Endodermal cell (in vitro differentiated cells): ENCODE measurements at regions not wholly inside any gene's neighbourhood (a gene's known extent, or its start where the extent isn't known, plus 50 kb on each side); places are given as distances from the start of the nearest gene placed in this dataset.

Source experiments
- DNase-seq: peaks from one replicate; pipeline ENCODE4 v3.0.0-alpha.2; 2017
- H3K27ac ChIP-seq: 2 replicates; pipeline ENCODE4 v1.5.1; 2013; ENCODE audit warnings: mild to moderate bottlenecking, low read depth, low read length, moderate library complexity
- H3K27me3 ChIP-seq: 2 replicates; pipeline ENCODE4 v1.6.1; 2013; ENCODE audit warnings: mild to moderate bottlenecking, low read length, moderate library complexity; ENCODE audit not compliant: insufficient read depth, control insufficient read depth, poor library complexity, severe bottlenecking
- H3K36me3 ChIP-seq: 2 replicates; pipeline ENCODE4 v1.7.0; 2013; ENCODE audit warnings: mild to moderate bottlenecking, low read length, moderate library complexity; ENCODE audit not compliant: control insufficient read depth, insufficient read depth
- H3K4me1 ChIP-seq: one replicate; pipeline ENCODE4 v1.7.0; 2013; ENCODE audit warnings: low read length; ENCODE audit not compliant: control insufficient read depth, insufficient read depth
- H3K4me3 ChIP-seq: 2 replicates; pipeline ENCODE4 v1.5.1; 2013; ENCODE audit warnings: mild to moderate bottlenecking, low read length, moderate library complexity
- H3K9ac ChIP-seq: 2 replicates; pipeline ENCODE4 v1.6.1; 2013; ENCODE audit warnings: mild to moderate bottlenecking, low read length, moderate library complexity; ENCODE audit not compliant: poor library complexity, severe bottlenecking; ENCODE audit errors: extremely low read depth
- H3K9me3 ChIP-seq: 2 replicates; pipeline ENCODE4 v1.6.1; 2013; ENCODE audit warnings: mild to moderate bottlenecking, low read length, moderate library complexity; ENCODE audit not compliant: control insufficient read depth
- H3K27ac Mint-ChIP-seq: 2 replicates; pipeline ENCODE4 v1.8.0; 2020; ENCODE audit warnings: mixed read lengths
- H3K27me3 Mint-ChIP-seq: 2 replicates; pipeline ENCODE4 v1.8.0; 2021; ENCODE audit warnings: mild to moderate bottlenecking, mixed read lengths; ENCODE audit not compliant: insufficient read depth
- H3K36me3 Mint-ChIP-seq: 2 replicates; pipeline ENCODE4 v1.8.0; 2020; ENCODE audit warnings: low read depth, mixed read lengths
- H3K4me1 Mint-ChIP-seq: 2 replicates; pipeline ENCODE4 v1.8.0; 2020; ENCODE audit warnings: mixed read lengths
- H3K4me3 Mint-ChIP-seq: 2 replicates; pipeline ENCODE4 v1.8.0; 2020; ENCODE audit warnings: mild to moderate bottlenecking, moderate library complexity, mixed read lengths
- H3K9me3 Mint-ChIP-seq: 2 replicates; pipeline ENCODE4 v1.8.0; 2020; ENCODE audit warnings: mild to moderate bottlenecking, mixed read lengths
- WGBS, 2 experiments: methylation state at CpG; one replicate each; pipeline versions ENCODE4 v1.1.5 to v1.1.7; 2013; ENCODE audit warnings: missing lambda C conversion rate in 2 of 2, mixed read lengths in 1 of 2; ENCODE audit not compliant: insufficient coverage in 1 of 2, insufficient read length in 1 of 2; 5-methylcytosine and 5-hydroxymethylcytosine counted together
- TF ChIP-seq, protein P1 (sequence below): fragments of 200-600 bp; sonication (generic); conservative IDR thresholded peaks from 2 replicates; pipeline ENCODE4 v1.5.0; 2021; ENCODE audit warnings: antibody characterized with exemption, mild to moderate bottlenecking

- Mint-ChIP-seq H3K4me3 (no peak overlapping the region), H3K27me3 (no peaks in the 10 kb centered on the region), H3K27ac (no peak overlapping the region), H3K36me3 (no peaks in the 10 kb centered on the region), H3K9me3 (no peaks in the 10 kb centered on the region), H3K4me1 (peaks cover 20% of the 10 kb centered on the region)
- no peaks in the 10 kb centered on the region for H3K4me1 ChIP-seq
- H3K36me3 ChIP-seq = no peaks in the 10 kb centered on the region
- 87 to 91% methylated on average over 4 of the region's 4 CpGs for WGBS, 2 experiments
- no peak for DNase-seq
- TF ChIP-seq, protein P1, sequence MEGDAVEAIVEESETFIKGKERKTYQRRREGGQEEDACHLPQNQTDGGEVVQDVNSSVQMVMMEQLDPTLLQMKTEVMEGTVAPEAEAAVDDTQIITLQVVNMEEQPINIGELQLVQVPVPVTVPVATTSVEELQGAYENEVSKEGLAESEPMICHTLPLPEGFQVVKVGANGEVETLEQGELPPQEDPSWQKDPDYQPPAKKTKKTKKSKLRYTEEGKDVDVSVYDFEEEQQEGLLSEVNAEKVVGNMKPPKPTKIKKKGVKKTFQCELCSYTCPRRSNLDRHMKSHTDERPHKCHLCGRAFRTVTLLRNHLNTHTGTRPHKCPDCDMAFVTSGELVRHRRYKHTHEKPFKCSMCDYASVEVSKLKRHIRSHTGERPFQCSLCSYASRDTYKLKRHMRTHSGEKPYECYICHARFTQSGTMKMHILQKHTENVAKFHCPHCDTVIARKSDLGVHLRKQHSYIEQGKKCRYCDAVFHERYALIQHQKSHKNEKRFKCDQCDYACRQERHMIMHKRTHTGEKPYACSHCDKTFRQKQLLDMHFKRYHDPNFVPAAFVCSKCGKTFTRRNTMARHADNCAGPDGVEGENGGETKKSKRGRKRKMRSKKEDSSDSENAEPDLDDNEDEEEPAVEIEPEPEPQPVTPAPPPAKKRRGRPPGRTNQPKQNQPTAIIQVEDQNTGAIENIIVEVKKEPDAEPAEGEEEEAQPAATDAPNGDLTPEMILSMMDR = no peak
- no peaks in the 10 kb centered on the region for H3K9me3 ChIP-seq
- no peaks in the 10 kb centered on the region for H3K27me3 ChIP-seq
- no peak overlapping the region for H3K4me3 ChIP-seq
- H3K27ac ChIP-seq = no peak overlapping the region
- no peak overlapping the region for H3K9ac ChIP-seq
Observed at GRCh38 chr16:13569986-13570385, 350.0 kb upstream of the ERCC4 start.

DNA sequence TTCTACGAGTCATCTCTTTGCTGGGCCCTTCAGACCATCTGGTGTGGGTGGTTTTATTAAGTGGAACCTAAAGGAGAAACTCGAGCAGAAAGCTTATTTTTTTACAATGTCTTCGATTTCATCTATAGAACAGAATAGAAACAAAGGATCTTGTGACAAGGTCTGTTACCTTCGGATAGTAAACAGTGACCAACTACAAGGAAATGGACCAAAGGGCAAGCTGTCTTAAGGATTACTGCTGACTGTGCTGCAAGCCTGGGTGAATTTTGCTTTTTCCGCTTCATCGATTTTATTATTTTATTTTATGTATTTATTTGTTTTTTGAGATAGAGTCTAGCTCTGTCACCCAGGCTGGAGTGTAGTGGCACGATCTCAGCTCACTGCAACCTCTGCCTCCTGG is 348.9 kb upstream of the ERCC4 start:
- H3K4me1 Mint-ChIP-seq = peaks cover 20% of the 10 kb centered on the region
- Histone ChIP-seq H3K9me3 (peaks cover under 1% of the 10 kb centered on the region), H3K4me1 (no peaks in the 10 kb centered on the region), H3K4me3 (no peak overlapping the region), H3K9ac (no peak overlapping the region), H3K27ac (no peak overlapping the region), H3K27me3 (no peaks in the 10 kb centered on the region), H3K36me3 (no peaks in the 10 kb centered on the region)
- H3K36me3 Mint-ChIP-seq = no peaks in the 10 kb centered on the region
- WGBS, 2 experiments = 96 to 97% methylated on average over 3 to 7 of the region's 7 CpGs
- no peak for DNase-seq
- H3K27me3 Mint-ChIP-seq = no peaks in the 10 kb centered on the region
- no peak overlapping the region for H3K27ac Mint-ChIP-seq
- H3K9me3 Mint-ChIP-seq = peaks cover 2% of the 10 kb centered on the region
- no peak overlapping the region for H3K4me3 Mint-ChIP-seq
- TF ChIP-seq, protein P1 = no peak

- no peaks in the 10 kb centered on the region for H3K36me3 ChIP-seq
- Mint-ChIP-seq H3K27me3 (no peaks in the 10 kb centered on the region), H3K9me3 (peaks cover 13% of the 10 kb centered on the region), H3K4me1 (peaks cover 10% of the 10 kb centered on the region), H3K36me3 (no peaks in the 10 kb centered on the region), H3K27ac (no peak overlapping the region), H3K4me3 (no peak overlapping the region)
- peaks cover 6% of the 10 kb centered on the region for H3K9me3 ChIP-seq
- TF ChIP-seq, protein P1 = no peak
- no peak overlapping the region for H3K9ac ChIP-seq
- no peak overlapping the region for H3K27ac ChIP-seq
- H3K27me3 ChIP-seq = no peaks in the 10 kb centered on the region
- DNase-seq = no peak
- H3K4me1 ChIP-seq = no peaks in the 10 kb centered on the region
- WGBS, 2 experiments = 90 to 96% methylated on average over 3 of the region's 3 CpGs
- no peak overlapping the region for H3K4me3 ChIP-seq
Observed at GRCh38 chr16:13573903-13574302, 346.1 kb upstream of the ERCC4 start.
